ENCODE measurements at regions not wholly inside any gene's neighbourhood (a gene's known extent, or its start where the extent isn't known, plus 50 kb on each side); places are given as distances from the start of the nearest gene placed in this dataset.

- TF ChIP-seq ARID2 (CRISPR knock-in tag; IDR thresholded peaks at IDR 0.05; ENCODE audit: borderline replicate concordance) (no peak), ZBTB26 (CRISPR knock-in tag; IDR thresholded peaks at IDR 0.05; ENCODE audit: borderline replicate concordance) (no peak), CREM (IDR thresholded peaks at IDR 0.05) (peak; percentile 45; the same call in 1 of the 2 replicates), CREM (CRISPR knock-in tag; IDR thresholded peaks at IDR 0.05) (no peak), HNRNPL (IDR thresholded peaks at IDR 0.05; ENCODE audit: low read depth, low read length) (no peak), MBNL3 (CRISPR knock-in tag; conservative IDR thresholded peaks at IDR 0.05) (no peak), BORCS8-MEF2B (CRISPR knock-in tag; IDR thresholded peaks at IDR 0.05) (no peak), ZNF207 (IDR thresholded peaks at IDR 0.05; ENCODE audit: borderline replicate concordance) (no peak), U2AF1 (optimal IDR thresholded peaks at IDR 0.05; ENCODE audit: low read depth, low read length) (no peak), ZNF33A (CRISPR knock-in tag; IDR thresholded peaks at IDR 0.05; ENCODE audit: borderline replicate concordance) (no peak), ZNF496 (CRISPR knock-in tag; IDR thresholded peaks at IDR 0.05; ENCODE audit: insufficient replicate concordance) (no peak), KDM1A (CRISPR knock-in tag; IDR thresholded peaks at IDR 0.05) (0 out of 2 replicates have a peak, but pooled peaks have one; percentile 47), ZSCAN22 (CRISPR knock-in tag; IDR thresholded peaks at IDR 0.05) (no peak), SNAPC5 (CRISPR knock-in tag; IDR thresholded peaks at IDR 0.05; ENCODE audit: borderline replicate concordance) (no peak), FOXK2 (IDR thresholded peaks at IDR 0.05) (no peak), DNMT3B (CRISPR knock-in tag; conservative IDR thresholded peaks at IDR 0.05) (no peak), RNF2 (conservative IDR thresholded peaks at IDR 0.05; ENCODE audit: low read depth) (peak; percentile 94), ZNF589 (CRISPR knock-in tag; conservative IDR thresholded peaks at IDR 0.05) (no peak), ZNF18 (CRISPR knock-in tag; IDR thresholded peaks at IDR 0.05; ENCODE audit: insufficient replicate concordance) (peak; percentile 91), FIP1L1 (IDR thresholded peaks at IDR 0.05; ENCODE audit: borderline replicate concordance, insufficient read depth, low read depth, low read length) (no peak), KAT2B (IDR thresholded peaks at IDR 0.05; ENCODE audit: borderline replicate concordance, low read depth, low read length) (no peak), MTF1 (CRISPR knock-in tag; IDR thresholded peaks at IDR 0.05) (no peak), YY1 (IDR thresholded peaks at IDR 0.05; ENCODE audit: insufficient read depth, insufficient replicate concordance, low read depth, low read length) (no peak), ZFP37 (CRISPR knock-in tag; IDR thresholded peaks at IDR 0.05; ENCODE audit: borderline replicate concordance) (no peak)
- TF ChIP-seq, protein P1, sequence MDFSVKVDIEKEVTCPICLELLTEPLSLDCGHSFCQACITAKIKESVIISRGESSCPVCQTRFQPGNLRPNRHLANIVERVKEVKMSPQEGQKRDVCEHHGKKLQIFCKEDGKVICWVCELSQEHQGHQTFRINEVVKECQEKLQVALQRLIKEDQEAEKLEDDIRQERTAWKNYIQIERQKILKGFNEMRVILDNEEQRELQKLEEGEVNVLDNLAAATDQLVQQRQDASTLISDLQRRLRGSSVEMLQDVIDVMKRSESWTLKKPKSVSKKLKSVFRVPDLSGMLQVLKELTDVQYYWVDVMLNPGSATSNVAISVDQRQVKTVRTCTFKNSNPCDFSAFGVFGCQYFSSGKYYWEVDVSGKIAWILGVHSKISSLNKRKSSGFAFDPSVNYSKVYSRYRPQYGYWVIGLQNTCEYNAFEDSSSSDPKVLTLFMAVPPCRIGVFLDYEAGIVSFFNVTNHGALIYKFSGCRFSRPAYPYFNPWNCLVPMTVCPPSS (IDR thresholded peaks at IDR 0.05), result no peak
- TF ChIP-seq, protein P2, sequence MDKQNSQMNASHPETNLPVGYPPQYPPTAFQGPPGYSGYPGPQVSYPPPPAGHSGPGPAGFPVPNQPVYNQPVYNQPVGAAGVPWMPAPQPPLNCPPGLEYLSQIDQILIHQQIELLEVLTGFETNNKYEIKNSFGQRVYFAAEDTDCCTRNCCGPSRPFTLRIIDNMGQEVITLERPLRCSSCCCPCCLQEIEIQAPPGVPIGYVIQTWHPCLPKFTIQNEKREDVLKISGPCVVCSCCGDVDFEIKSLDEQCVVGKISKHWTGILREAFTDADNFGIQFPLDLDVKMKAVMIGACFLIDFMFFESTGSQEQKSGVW (CRISPR knock-in tag; IDR thresholded peaks at IDR 0.05; ENCODE audit: borderline replicate concordance), result no peak
Measured at GRCh38 chr14:101040538-101041442, 137.3 kb upstream of the RTL1 start (continued).
